H1 (cell line): ENCODE measurements at regions not wholly inside any gene's neighbourhood (a gene's known extent, or its start where the extent isn't known, plus 50 kb on each side); places are given as distances from the start of the nearest gene placed in this dataset.

Experiments
- CTCF ChIA-PET: fragments of 300-600 bp; sonication (Branson Sonifier 250); formaldehyde crosslinking; loops from one replicate; lab custom pipeline; 2021; ENCODE audit not compliant: partially characterized antibody; lab: Charles Lee
- POLR2A ChIA-PET: fragments of 300-600 bp; sonication (Branson Sonifier 250); formaldehyde crosslinking; loops from one replicate; lab custom pipeline; 2021; ENCODE audit warnings: inconsistent platforms; ENCODE audit not compliant: partially characterized antibody; lab: Charles Lee
- DNase-seq, 2 experiments: peaks; one replicate each; pipeline versions ENCODE4 v3.0.0 to v3.0.0-alpha.2; 2010 to 2022; ENCODE audit warnings: low spot score in 2 of 2, low read depth in 1 of 2, mixed read lengths in 1 of 2
- FAIRE-seq: peaks from 2 replicates; lab custom pipeline; 2011; peaks lifted over from hg19 to GRCh38; lab: Jason Lieb, UNC
- H2AFZ ChIP-seq: 2 replicates; pipeline ENCODE4 v1.8.1; 2012; ENCODE audit warnings: low read length, inconsistent platforms
- H2AK5ac ChIP-seq: 2 replicates; pipeline ENCODE4 v1.6.1; 2013; ENCODE audit warnings: low read depth, low read length
- H2BK120ac ChIP-seq: replicated peaks from 2 replicates; pipeline ENCODE3; 2013; ENCODE audit warnings: low read depth, low read length, inconsistent platforms
- H2BK12ac ChIP-seq: 2 replicates; pipeline ENCODE4 v1.6.1; 2013; ENCODE audit warnings: low read depth, low read length
- H2BK15ac ChIP-seq: 2 replicates; pipeline ENCODE4 v1.6.1; 2013; ENCODE audit warnings: low read length
- H2BK20ac ChIP-seq: 2 replicates; pipeline ENCODE4 v1.6.1; 2013; ENCODE audit warnings: low read length
- H2BK5ac ChIP-seq: 2 replicates; pipeline ENCODE4 v1.6.1; 2013; ENCODE audit warnings: low read depth, low read length
- H3K14ac ChIP-seq: 2 replicates; pipeline ENCODE4 v1.6.1; 2013; ENCODE audit warnings: inconsistent platforms; ENCODE audit not compliant: insufficient read length
- H3K18ac ChIP-seq: 2 replicates; pipeline ENCODE4 v1.6.1; 2013; ENCODE audit warnings: low read length; ENCODE audit errors: extremely low read depth
- H3K23ac ChIP-seq: 2 replicates; pipeline ENCODE4 v1.6.1; 2013; ENCODE audit warnings: inconsistent platforms; ENCODE audit not compliant: insufficient read length
- H3K23me2 ChIP-seq: 2 replicates; pipeline ENCODE4 v1.6.1; 2013; ENCODE audit warnings: low read depth, low read length
- H3K27ac ChIP-seq: 2 replicates; pipeline ENCODE4 v1.6.1; 2011; ENCODE audit warnings: low read depth, low read length, inconsistent platforms
- H3K27me3 ChIP-seq, 4 experiments: replicated peaks in 1 of 4; 1 replicate in 1 of 4; 2 replicates in 3 of 4; pipeline versions ENCODE4 v1.6.1 to v1.8.1; 2011 to 2013; ENCODE audit warnings: low read length in 3 of 4, mild to moderate bottlenecking in 3 of 4, inconsistent platforms in 2 of 4, mixed read lengths in 2 of 4, moderate library complexity in 1 of 4; ENCODE audit not compliant: control insufficient read depth in 3 of 4, insufficient read depth in 3 of 4; ENCODE audit errors: extremely low read depth in 1 of 4
- H3K36me3 ChIP-seq, 4 experiments: 2 replicates each; pipeline versions ENCODE4 v1.6.1 to v1.8.1; 2011 to 2013; ENCODE audit warnings: mild to moderate bottlenecking in 4 of 4, low read length in 3 of 4, moderate library complexity in 2 of 4, control low read depth in 1 of 4, inconsistent platforms in 1 of 4; ENCODE audit not compliant: insufficient read depth in 4 of 4, control insufficient read depth in 2 of 4
- H3K4ac ChIP-seq: replicated peaks from 2 replicates; pipeline ENCODE3; 2013; ENCODE audit warnings: low read length, low read depth, mixed read lengths, inconsistent platforms; ENCODE audit not compliant: insufficient read length
- H3K4me1 ChIP-seq, 4 experiments: replicated peaks in 1 of 4; 1 replicate in 1 of 4; 2 replicates in 3 of 4; pipeline versions ENCODE4 v1.6.1 to v1.8.1; 2011 to 2013; ENCODE audit warnings: low read length in 3 of 4, inconsistent platforms in 2 of 4, mixed read lengths in 1 of 4; ENCODE audit not compliant: insufficient read depth in 4 of 4, control insufficient read depth in 3 of 4
- H3K4me2 ChIP-seq, 2 experiments: 2 replicates each; pipeline versions ENCODE4 v1.6.1 to v1.8.1; 2011 to 2013; ENCODE audit warnings: low read depth in 2 of 2, low read length in 2 of 2, control low read depth in 1 of 2, inconsistent platforms in 1 of 2, mild to moderate bottlenecking in 1 of 2; ENCODE audit not compliant: insufficient read depth in 1 of 2
- H3K4me3 ChIP-seq, 4 experiments: fragments of 200-600, 300-600 bp in 1 of 4; sonication (generic), shearing (Covaris generic), sonication (Bioruptor Twin) in 1 of 4; 2 replicates each; pipeline versions ENCODE4 v1.5.1 to v1.8.1; 2011 to 2016; ENCODE audit warnings: low read length in 4 of 4, low read depth in 3 of 4, control low read depth in 2 of 4, inconsistent platforms in 2 of 4, mild to moderate bottlenecking in 2 of 4, mixed read lengths in 1 of 4, moderate library complexity in 1 of 4; ENCODE audit not compliant: insufficient read depth in 2 of 4; ENCODE audit errors: extremely low read depth in 1 of 4
- H3K56ac ChIP-seq: replicated peaks from 2 replicates; pipeline ENCODE3; 2013; ENCODE audit warnings: low read depth, mild to moderate bottlenecking, mixed read lengths, low read length, inconsistent platforms; ENCODE audit not compliant: insufficient read length
- H3K79me1 ChIP-seq: 2 replicates; pipeline ENCODE4 v1.6.1; 2013; ENCODE audit warnings: low read depth, low read length, control low read depth
- H3K79me2 ChIP-seq, 2 experiments: 2 replicates each; pipeline versions ENCODE4 v1.6.1 to v1.8.1; 2012 to 2013; ENCODE audit warnings: low read length in 2 of 2, mild to moderate bottlenecking in 2 of 2, inconsistent platforms in 1 of 2; ENCODE audit not compliant: insufficient read depth in 2 of 2, control insufficient read depth in 1 of 2
- H3K9ac ChIP-seq, 4 experiments: replicated peaks in 1 of 4; 1 replicate in 1 of 4; 2 replicates in 3 of 4; pipeline versions ENCODE4 v1.6.1 to v1.8.1; 2011 to 2013; ENCODE audit warnings: low read depth in 3 of 4, low read length in 3 of 4, control low read depth in 2 of 4, mild to moderate bottlenecking in 2 of 4, moderate library complexity in 2 of 4, inconsistent platforms in 1 of 4; ENCODE audit errors: extremely low read depth in 1 of 4
- H3K9me3 ChIP-seq, 2 experiments: 2 replicates each; pipeline versions ENCODE4 v1.6.1 to v1.8.1; 2012 to 2013; ENCODE audit warnings: mild to moderate bottlenecking in 2 of 2, moderate library complexity in 2 of 2, control low read depth in 1 of 2, inconsistent platforms in 1 of 2, low read depth in 1 of 2, low read length in 1 of 2, mixed read lengths in 1 of 2; ENCODE audit not compliant: insufficient read depth in 2 of 2
- H4K20me1 ChIP-seq, 2 experiments: replicated peaks in 1 of 2; 2 replicates each; pipeline versions ENCODE3 to v1.8.1; 2011 to 2013; ENCODE audit warnings: inconsistent platforms in 2 of 2, low read length in 2 of 2, mild to moderate bottlenecking in 1 of 2; ENCODE audit not compliant: insufficient read depth in 2 of 2, control insufficient read depth in 1 of 2
- H4K5ac ChIP-seq: 2 replicates; pipeline ENCODE4 v1.6.1; 2013; ENCODE audit warnings: low read length, low read depth, mixed read lengths, inconsistent platforms; ENCODE audit not compliant: insufficient read length
- H4K8ac ChIP-seq: 2 replicates; pipeline ENCODE4 v1.8.0; 2013; ENCODE audit warnings: mild to moderate bottlenecking, moderate library complexity, low read length, inconsistent platforms; ENCODE audit not compliant: insufficient read depth; ENCODE audit errors: extremely low read depth
- H4K91ac ChIP-seq: replicated peaks from 2 replicates; pipeline ENCODE3; 2013; ENCODE audit warnings: low read length, mixed read lengths, inconsistent platforms; ENCODE audit not compliant: insufficient read length
- ASH2L ChIP-seq: fragments of 200-600, 300-600 bp; sonication (generic); IDR thresholded peaks from one replicate; pipeline ENCODE4 v1.7.1; 2017; ENCODE audit warnings: low read length
- ATF3 ChIP-seq: IDR thresholded peaks from 2 replicates; pipeline ENCODE4 v1.6.1; 2011; ENCODE audit warnings: low read depth, mild to moderate bottlenecking, low read length; ENCODE audit not compliant: insufficient read depth
- BRCA1 ChIP-seq: IDR thresholded peaks from 2 replicates; pipeline ENCODE4 v1.6.1; 2012; ENCODE audit warnings: low read depth, low read length, improper control_type of control experiment
- KDM5A ChIP-seq: fragments of 200-600 bp; IDR thresholded peaks from 2 replicates; pipeline ENCODE4 v1.7.1; 2012; ENCODE audit warnings: mild to moderate bottlenecking, low read length, inconsistent platforms, mixed read lengths
- POU5F1 ChIP-seq: IDR thresholded peaks from 2 replicates; pipeline ENCODE4 v1.6.1; 2011; ENCODE audit warnings: low read depth, mild to moderate bottlenecking, low read length, moderate library complexity
- RBBP5 ChIP-seq: IDR thresholded peaks from 2 replicates; pipeline ENCODE4 v1.7.1; 2012; ENCODE audit warnings: low read depth, mild to moderate bottlenecking, inconsistent platforms, low read length, moderate library complexity, borderline replicate concordance
- whole genome bisulfite sequencing, 2 experiments: shearing (Covaris generic) in 1 of 2; methylation state at CpG; one replicate each; pipeline versions ENCODE4 v1.1.6 to v1.1.7; 2013 to 2015; ENCODE audit warnings: low lambda C conversion rate in 2 of 2, mixed read lengths in 2 of 2, inconsistent platforms in 1 of 2, low coverage in 1 of 2, missing lambda C conversion rate in 1 of 2; ENCODE audit not compliant: insufficient replicate concordance in 2 of 2, insufficient coverage in 1 of 2, insufficient read length in 1 of 2; ENCODE audit errors: extremely low coverage in 1 of 2, missing lambda C conversion rate in 1 of 2; 5-methylcytosine and 5-hydroxymethylcytosine counted together

GRCh38 chrX:6980981-6981380 lies 166.5 kb upstream of the STS start:
- WGBS, 2 experiments = 89% methylated on average over 2 of the region's 2 CpGs; no CpG with 5 or more reads in 1 of the 2 experiments
- no peaks in the 10 kb centered on the region for H3K27me3 ChIP-seq
- H3K27ac ChIP-seq = no peak overlapping the region
- H3K79me1 ChIP-seq = no peaks in the 10 kb centered on the region
- no peak overlapping the region for H2BK120ac ChIP-seq
- H3K79me2 ChIP-seq = no peaks in the 10 kb centered on the region
- no peaks in the 10 kb centered on the region for H3K4me1 ChIP-seq
- H3K9me3 ChIP-seq = no peaks in the 10 kb centered on the region
- H4K20me1 ChIP-seq = no peaks in the 10 kb centered on the region
- no peak overlapping the region for H2BK15ac ChIP-seq
- no peaks in the 10 kb centered on the region for H3K36me3 ChIP-seq
- no peak overlapping the region for H2BK20ac ChIP-seq
- H2BK5ac ChIP-seq = no peak overlapping the region
- FAIRE-seq (peak; percentile 55), DNase-seq (no peak)
- no peak overlapping the region for H2AK5ac ChIP-seq
- no peaks in the 10 kb centered on the region; the same call in 1 of the 2 replicates for H3K23me2 ChIP-seq
- no peak overlapping the region for H3K4me2 ChIP-seq
- no peak overlapping the region for H4K91ac ChIP-seq
- no peak overlapping the region for H3K14ac ChIP-seq
- H3K56ac ChIP-seq = no peak overlapping the region
- no peak overlapping the region for H4K8ac ChIP-seq
- H2BK12ac ChIP-seq = no peak overlapping the region
- TF ChIP-seq RBBP5 = no peak
- TF ChIP-seq ATF3 = no peak
- TF ChIP-seq KDM5A = no peak
- no peak for TF ChIP-seq BRCA1
- TF ChIP-seq POU5F1 = no peak
- no peak for TF ChIP-seq ASH2L
- no peak overlapping the region for H3K18ac ChIP-seq
- H4K5ac ChIP-seq = no peak overlapping the region
- H3K4me3 ChIP-seq = no peak overlapping the region
- no peak overlapping the region for H2AFZ ChIP-seq
- no peak overlapping the region for H3K4ac ChIP-seq
- H3K23ac ChIP-seq = no peak overlapping the region
- no peak overlapping the region for H3K9ac ChIP-seq
- CTCF ChIA-PET = no interaction called here
- POLR2A ChIA-PET = no interaction called here
